Natural killer cell (primary cell): ENCODE measurements at regions not wholly inside any gene's neighbourhood (a gene's known extent, or its start where the extent isn't known, plus 50 kb on each side); places are given as distances from the start of the nearest gene placed in this dataset.

Source experiments
- ATAC-seq, 3 donors: fragments of 150-1000 bp in 2 of 3; fragments of 200-7000 bp in 1 of 3; cut with Tn5 transposase; 1 replicate in 1 of 3; 2 replicates in 2 of 3; pipeline ENCODE4 v1.10.0; 2021; ENCODE audit warnings: mild to moderate bottlenecking in 2 of 3, moderate library complexity in 2 of 3
- DNase-seq, 2 donors: peaks; one replicate each; pipeline versions ENCODE4 v3.0.0 to v3.0.0-alpha.2; 2013 to 2021; ENCODE audit warnings: mixed read lengths in 1 of 2
- H3K27ac ChIP-seq: one replicate; pipeline ENCODE4 v1.5.1; 2013; ENCODE audit warnings: mild to moderate bottlenecking, low read length
- H3K27me3 ChIP-seq: one replicate; pipeline ENCODE4 v1.6.1; 2013; ENCODE audit warnings: low read length; ENCODE audit not compliant: control insufficient read depth, insufficient read depth
- H3K36me3 ChIP-seq: one replicate; pipeline ENCODE4 v1.6.1; 2013; ENCODE audit warnings: low read length; ENCODE audit not compliant: control insufficient read depth, insufficient read depth
- H3K4me1 ChIP-seq: one replicate; pipeline ENCODE4 v1.6.1; 2013; ENCODE audit warnings: low read length; ENCODE audit not compliant: control insufficient read depth, insufficient read depth
- H3K4me3 ChIP-seq: one replicate; pipeline ENCODE4 v1.5.1; 2013; ENCODE audit warnings: low read length
- H3K9me3 ChIP-seq: one replicate; pipeline ENCODE4 v1.6.1; 2013; ENCODE audit warnings: low read length; ENCODE audit not compliant: control insufficient read depth, insufficient read depth
- H3K27ac Mint-ChIP-seq, 2 donors: one replicate each; pipeline ENCODE4 v1.8.0; 2022; ENCODE audit warnings: mild to moderate bottlenecking in 2 of 2, mixed read lengths in 2 of 2, moderate library complexity in 1 of 2
- H3K27me3 Mint-ChIP-seq, 2 donors: one replicate each; pipeline ENCODE4 v1.8.0; 2022; ENCODE audit warnings: low read depth in 2 of 2, mixed read lengths in 2 of 2
- H3K36me3 Mint-ChIP-seq: one replicate; pipeline ENCODE4 v1.8.0; 2022; ENCODE audit warnings: mixed read lengths
- H3K4me1 Mint-ChIP-seq, 2 donors: one replicate each; pipeline ENCODE4 v1.8.0; 2022; ENCODE audit warnings: mixed read lengths in 2 of 2
- H3K4me3 Mint-ChIP-seq: one replicate; pipeline ENCODE4 v1.8.0; 2022; ENCODE audit warnings: mild to moderate bottlenecking, moderate library complexity, mixed read lengths
- H3K9me3 Mint-ChIP-seq, 2 donors: one replicate each; pipeline ENCODE4 v1.8.0; 2022; ENCODE audit warnings: mixed read lengths in 2 of 2
- WGBS: methylation state at CpG from one replicate; pipeline ENCODE4 v1.1.7; 2013; ENCODE audit warnings: missing lambda C conversion rate; ENCODE audit not compliant: insufficient coverage; 5-methylcytosine and 5-hydroxymethylcytosine counted together
- intact Hi-C: fragments of 100-400 bp; cut with micrococcal nuclease; formaldehyde crosslinking; loops from one replicate; pipeline ENCODE4 v1.14.2; 2022
- TF ChIP-seq, protein P1 (sequence below): fragments of 200-600 bp; IDR thresholded peaks from one replicate; pipeline ENCODE4 v1.8.0; 2022; ENCODE audit warnings: antibody characterized with exemption

DNA sequence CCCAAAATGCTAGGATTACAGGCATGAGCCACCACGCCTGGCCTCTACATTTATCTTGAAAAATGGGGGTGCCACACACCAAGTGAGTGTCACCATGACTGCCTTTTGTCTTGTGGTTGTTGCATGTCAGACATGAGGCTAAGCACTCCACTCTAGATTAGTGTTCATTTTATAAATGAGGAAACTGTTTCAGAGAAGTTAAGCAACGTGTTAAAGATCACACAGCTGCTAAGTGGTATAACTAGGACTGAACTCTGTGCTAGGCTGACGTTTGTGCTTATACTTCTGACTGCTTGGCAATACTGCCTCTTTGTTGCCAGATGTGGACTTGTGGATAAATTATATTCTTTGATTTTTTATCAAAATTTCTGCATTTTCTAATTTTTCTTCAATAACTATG, 50.8 kb upstream of the SMAD6 start:
- no peak overlapping the region for H3K4me3 ChIP-seq
- H3K27ac ChIP-seq: no peak overlapping the region
- intact Hi-C loops: no loop called here
- no peaks in the 10 kb centered on the region for H3K9me3 Mint-ChIP-seq
- H3K4me1 ChIP-seq: peaks cover 16% of the 10 kb centered on the region
- DNase-seq (no peak), ATAC-seq (no peak)
- H3K36me3 Mint-ChIP-seq: no peaks in the 10 kb centered on the region
- H3K27me3 ChIP-seq: no peaks in the 10 kb centered on the region
- no peaks in the 10 kb centered on the region for H3K36me3 ChIP-seq
- H3K9me3 ChIP-seq: no peaks in the 10 kb centered on the region
- H3K27ac Mint-ChIP-seq: no peak overlapping the region
- H3K27me3 Mint-ChIP-seq: no peaks in the 10 kb centered on the region
- no peak overlapping the region for H3K4me3 Mint-ChIP-seq
- 80% methylated on average over 3 of the region's 3 CpGs for WGBS
- peaks cover 0 to 8% of the 10 kb centered on the region in 2 donors for H3K4me1 Mint-ChIP-seq
- TF ChIP-seq, protein P1, sequence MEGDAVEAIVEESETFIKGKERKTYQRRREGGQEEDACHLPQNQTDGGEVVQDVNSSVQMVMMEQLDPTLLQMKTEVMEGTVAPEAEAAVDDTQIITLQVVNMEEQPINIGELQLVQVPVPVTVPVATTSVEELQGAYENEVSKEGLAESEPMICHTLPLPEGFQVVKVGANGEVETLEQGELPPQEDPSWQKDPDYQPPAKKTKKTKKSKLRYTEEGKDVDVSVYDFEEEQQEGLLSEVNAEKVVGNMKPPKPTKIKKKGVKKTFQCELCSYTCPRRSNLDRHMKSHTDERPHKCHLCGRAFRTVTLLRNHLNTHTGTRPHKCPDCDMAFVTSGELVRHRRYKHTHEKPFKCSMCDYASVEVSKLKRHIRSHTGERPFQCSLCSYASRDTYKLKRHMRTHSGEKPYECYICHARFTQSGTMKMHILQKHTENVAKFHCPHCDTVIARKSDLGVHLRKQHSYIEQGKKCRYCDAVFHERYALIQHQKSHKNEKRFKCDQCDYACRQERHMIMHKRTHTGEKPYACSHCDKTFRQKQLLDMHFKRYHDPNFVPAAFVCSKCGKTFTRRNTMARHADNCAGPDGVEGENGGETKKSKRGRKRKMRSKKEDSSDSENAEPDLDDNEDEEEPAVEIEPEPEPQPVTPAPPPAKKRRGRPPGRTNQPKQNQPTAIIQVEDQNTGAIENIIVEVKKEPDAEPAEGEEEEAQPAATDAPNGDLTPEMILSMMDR: no peak

DNA sequence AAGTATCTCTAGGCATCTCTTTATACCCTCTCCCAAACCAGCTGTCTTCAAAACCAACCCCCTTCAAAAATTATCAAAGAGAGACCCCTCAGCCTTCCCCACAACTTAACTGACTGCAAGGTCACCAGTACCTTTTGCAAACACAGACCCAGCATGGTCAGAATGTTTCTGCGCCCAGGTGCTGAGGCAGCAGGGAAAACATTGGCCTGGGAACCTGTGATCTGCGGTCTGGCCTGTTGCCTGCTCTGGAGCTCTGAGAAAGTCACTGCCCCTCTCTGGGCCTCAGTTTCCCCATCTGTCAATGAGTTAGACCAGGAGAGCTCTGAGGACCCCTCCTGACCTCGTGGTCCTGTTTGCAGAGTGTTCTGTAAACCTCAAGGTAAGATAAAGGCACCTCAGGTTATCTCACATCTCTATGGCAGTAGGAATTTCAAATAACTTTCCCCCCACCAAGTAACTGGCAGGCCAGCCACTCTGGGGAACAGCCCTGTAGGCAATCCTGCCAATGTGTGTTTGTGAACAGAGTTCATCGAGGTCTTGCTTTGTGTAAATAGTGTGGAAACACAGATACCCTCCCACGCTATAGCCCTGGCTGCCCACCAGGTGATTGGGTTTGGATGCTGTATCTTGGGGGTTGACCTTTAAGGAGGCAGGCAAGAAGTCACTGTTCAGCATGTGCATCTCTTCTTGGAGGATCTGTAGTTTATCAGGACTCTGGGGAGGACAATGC, 50.0 kb upstream of the SMAD6 start:
- no peak for DNase-seq
- no peak overlapping the region for H3K4me3 ChIP-seq
- H3K4me1 ChIP-seq: peaks cover 16% of the 10 kb centered on the region
- no peak for ATAC-seq
- Mint-ChIP-seq H3K36me3 (no peaks in the 10 kb centered on the region), H3K27ac (no peak overlapping the region), H3K27me3 (no peaks in the 10 kb centered on the region), H3K4me3 (no peak overlapping the region), H3K9me3 (no peaks in the 10 kb centered on the region), H3K4me1 (peaks cover 0 to 8% of the 10 kb centered on the region in 2 donors)
- no peaks in the 10 kb centered on the region for H3K27me3 ChIP-seq
- TF ChIP-seq, protein P1: no peak
- no peaks in the 10 kb centered on the region for H3K36me3 ChIP-seq
- WGBS: 85% methylated on average over 5 of the region's 5 CpGs
- no peak overlapping the region for H3K27ac ChIP-seq
- no peaks in the 10 kb centered on the region for H3K9me3 ChIP-seq
- intact Hi-C loops: no loop called here
